HCT116 (cell line): ENCODE measurements at regions not wholly inside any gene's neighbourhood (a gene's known extent, or its start where the extent isn't known, plus 50 kb on each side); places are given as distances from the start of the nearest gene placed in this dataset.

Source experiments
- CTCF ChIP-seq, 3 experiments: fragments of 200-600 bp in 1 of 3; sonication (generic) in 1 of 3; IDR thresholded peaks in 2 of 3; conservative IDR thresholded peaks in 1 of 3; 2 replicates each; pipeline ENCODE4 v1.5.1; 2012 to 2017; ENCODE audit warnings: low read depth in 2 of 3, low read length in 2 of 3, antibody characterized with exemption in 1 of 3, borderline replicate concordance in 1 of 3, control low read depth in 1 of 3, mild to moderate bottlenecking in 1 of 3, mixed read lengths in 1 of 3, mixed run types in 1 of 3, moderate library complexity in 1 of 3; ENCODE audit not compliant: insufficient read depth in 1 of 3
- POLR2A ChIP-seq: IDR thresholded peaks from 2 replicates; pipeline ENCODE4 v1.7.0; 2011; ENCODE audit warnings: borderline replicate concordance; ENCODE audit not compliant: insufficient read depth, insufficient read length; ENCODE audit errors: extremely low read depth
- POLR2AphosphoS5 ChIP-seq: IDR thresholded peaks from 2 replicates; pipeline ENCODE4 v1.6.1; 2011; ENCODE audit warnings: mild to moderate bottlenecking, low read depth, low read length, moderate library complexity
- RAD21 ChIP-seq: IDR thresholded peaks from 2 replicates; pipeline ENCODE4 v1.6.1; 2012; ENCODE audit warnings: low read depth, mild to moderate bottlenecking

DNA sequence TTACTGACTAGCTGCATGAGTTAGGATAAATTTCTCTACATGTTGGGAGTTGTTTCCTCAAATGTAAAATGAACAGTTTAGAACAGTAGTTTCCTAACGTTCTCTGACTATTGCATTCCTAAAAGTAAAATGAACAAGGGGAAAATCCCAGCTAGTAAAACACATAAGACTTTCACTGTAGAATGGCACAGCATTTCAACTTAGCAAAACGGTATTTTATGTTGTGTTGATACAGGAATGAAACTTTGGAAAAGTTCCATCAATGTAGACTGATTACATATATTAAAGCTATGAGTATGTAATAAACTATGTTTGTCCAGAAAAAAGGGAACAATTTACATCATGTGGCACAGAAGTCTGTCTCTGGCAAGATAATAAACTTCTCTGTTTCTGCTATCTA is 297.4 kb upstream of the EPHA3 start:
- TF ChIP-seq POLR2A (no peak), CTCF (IDR thresholded peaks at IDR 0.05 in 2 of 3, conservative IDR thresholded peaks at IDR 0.05 in 1 of 3; ENCODE audit: borderline replicate concordance in 1 of 3, insufficient read depth in 1 of 3, low read depth in 2 of 3, low read length in 2 of 3) (no peak), RAD21 (no peak), POLR2AphosphoS5 (no peak)
